ENCODE measurements at regions not wholly inside any gene's neighbourhood (a gene's known extent, or its start where the extent isn't known, plus 50 kb on each side); places are given as distances from the start of the nearest gene placed in this dataset.

GRCh38 chr2:235390816-235391194, 103.0 kb upstream of the AGAP1 start:
- no peaks in the 10 kb centered on the region for H3K27me3 ChIP-seq (replicated peaks in 1 of 4; ENCODE audit: control insufficient read depth in 3 of 4, extremely low read depth in 1 of 4, insufficient read depth in 3 of 4, low read length in 3 of 4)
- H4K91ac ChIP-seq (replicated peaks; ENCODE audit: insufficient read length, low read length), result no peak overlapping the region
- no peak overlapping the region for H3K23ac ChIP-seq (ENCODE audit: insufficient read length)
- H3K4me2 ChIP-seq (ENCODE audit: insufficient read depth in 1 of 2, low read depth in 2 of 2, low read length in 2 of 2), result no peak overlapping the region
- H3K27ac ChIP-seq (ENCODE audit: low read depth, low read length), result no peak overlapping the region
- H3K14ac ChIP-seq (ENCODE audit: insufficient read length), result no peak overlapping the region
- no peak overlapping the region for H3K9ac ChIP-seq (replicated peaks in 1 of 4; ENCODE audit: extremely low read depth in 1 of 4, low read depth in 3 of 4, low read length in 3 of 4)
- H3K36me3 ChIP-seq (ENCODE audit: control insufficient read depth in 2 of 4, insufficient read depth in 4 of 4, low read length in 3 of 4), result no peaks in the 10 kb centered on the region
- no peak overlapping the region for H3K56ac ChIP-seq (replicated peaks; ENCODE audit: insufficient read length, low read depth, low read length)
- POLR2A ChIA-PET (ENCODE audit: partially characterized antibody), result no interaction called here
- H3K9me3 ChIP-seq (ENCODE audit: insufficient read depth in 2 of 2, low read depth in 1 of 2, low read length in 1 of 2), result no peaks in the 10 kb centered on the region
- no peaks in the 10 kb centered on the region for H3K79me2 ChIP-seq (ENCODE audit: control insufficient read depth in 1 of 2, insufficient read depth in 2 of 2, low read length in 2 of 2)
- H2BK12ac ChIP-seq (ENCODE audit: low read depth, low read length), result no peak overlapping the region
- no peak overlapping the region for H3K4ac ChIP-seq (replicated peaks; ENCODE audit: insufficient read length, low read depth, low read length)
- no peak overlapping the region for H2BK20ac ChIP-seq (ENCODE audit: low read length)
- H3K4me1 ChIP-seq (replicated peaks in 1 of 4; ENCODE audit: control insufficient read depth in 3 of 4, insufficient read depth in 4 of 4, low read length in 3 of 4), result 0 out of 7 replicates have a peak, but pooled peaks cover 0 to 2% (median 0%) of the 10 kb centered on the region in 4 experiments
- FAIRE-seq (no peak), DNase-seq (ENCODE audit: low read depth in 1 of 2, low spot score in 2 of 2) (no peak)
- CTCF ChIA-PET (ENCODE audit: partially characterized antibody), result interaction anchor here (1.0 kb wide), 1 partner anchor 161 kb away, joined by 3 read pairs; no protein-coding TSS in a partner anchor
- no peak overlapping the region for H2AK5ac ChIP-seq (ENCODE audit: low read depth, low read length)
- H2BK5ac ChIP-seq (ENCODE audit: low read depth, low read length), result no peak overlapping the region
- no peak overlapping the region for H2BK120ac ChIP-seq (replicated peaks; ENCODE audit: low read depth, low read length)
- H4K8ac ChIP-seq (ENCODE audit: extremely low read depth, insufficient read depth, low read length), result no peak overlapping the region
- H3K18ac ChIP-seq (ENCODE audit: extremely low read depth, low read length), result no peak overlapping the region
- no peak overlapping the region for H3K4me3 ChIP-seq (ENCODE audit: extremely low read depth in 1 of 4, insufficient read depth in 2 of 4, low read depth in 3 of 4, low read length in 4 of 4)
- no peak overlapping the region for H2BK15ac ChIP-seq (ENCODE audit: low read length)
- WGBS, 2 experiments (ENCODE audit: extremely low coverage in 1 of 2, insufficient coverage in 1 of 2, insufficient read length in 1 of 2, insufficient replicate concordance in 2 of 2, low coverage in 1 of 2, low lambda C conversion rate in 2 of 2, missing lambda C conversion rate in 1 of 2), result 92% methylated on average over 10 of the region's 10 CpGs; no CpG with 5 or more reads in 1 of the 2 experiments
- no peak overlapping the region for H4K5ac ChIP-seq (ENCODE audit: insufficient read length, low read depth, low read length)
- H3K23me2 ChIP-seq (ENCODE audit: low read depth, low read length), result no peaks in the 10 kb centered on the region
- no peaks in the 10 kb centered on the region for H4K20me1 ChIP-seq (replicated peaks in 1 of 2; ENCODE audit: control insufficient read depth in 1 of 2, insufficient read depth in 2 of 2, low read length in 2 of 2)
- no peak overlapping the region for H2AFZ ChIP-seq (ENCODE audit: low read length)
- no peaks in the 10 kb centered on the region for H3K79me1 ChIP-seq (ENCODE audit: low read depth, low read length)
- TF ChIP-seq CHD7 (IDR thresholded peaks at IDR 0.05; ENCODE audit: insufficient replicate concordance, low read length), result no peak
